Thoracic aorta (tissue), 2 donors: ENCODE measurements at regions not wholly inside any gene's neighbourhood (a gene's known extent, or its start where the extent isn't known, plus 50 kb on each side); places are given as distances from the start of the nearest gene placed in this dataset.

Experiments
- ATAC-seq: fragments of 150-250 bp; one replicate; pipeline ENCODE4 v1.8.0; 2017; ENCODE audit warnings: low read depth; ENCODE audit not compliant: insufficient number of reproducible peaks, low FRiP score
- DNase-seq: peaks from one replicate; pipeline ENCODE4 v3.0.0-alpha.2; 2020; ENCODE audit warnings: low spot score
- H3K27ac ChIP-seq, 2 donors: fragments of 200-600 bp; sonication (generic); 1 replicate in 1 of 2; 2 replicates in 1 of 2; pipeline ENCODE4 v1.5.1; 2016; ENCODE audit warnings: mild to moderate bottlenecking in 2 of 2, moderate library complexity in 2 of 2
- H3K27me3 ChIP-seq: fragments of 200-600 bp; sonication (generic); replicated peaks from 2 replicates; pipeline ENCODE4 v1.6.0; 2016; ENCODE audit warnings: mild to moderate bottlenecking; ENCODE audit not compliant: insufficient read depth
- H3K36me3 ChIP-seq: fragments of 200-600 bp; sonication (generic); one replicate; pipeline ENCODE4 v1.5.1; 2016
- H3K4me1 ChIP-seq, 2 donors: fragments of 200-600 bp; sonication (generic); 1 replicate in 1 of 2; 2 replicates in 1 of 2; pipeline versions ENCODE4 v1.5.1 to v1.6.0; 2016; ENCODE audit warnings: low read depth in 2 of 2, mild to moderate bottlenecking in 1 of 2; ENCODE audit not compliant: control insufficient read depth in 1 of 2
- H3K4me3 ChIP-seq: fragments of 200-600 bp; sonication (generic); 2 replicates; pipeline ENCODE4 v1.5.1; 2016; ENCODE audit warnings: mild to moderate bottlenecking
- H3K9me3 ChIP-seq: fragments of 200-600 bp; sonication (generic); 2 replicates; pipeline ENCODE4 v1.5.1; 2016
- CTCF ChIP-seq: fragments of 200-600 bp; sonication (generic); IDR thresholded peaks from one replicate; pipeline ENCODE4 v1.5.1; 2019; ENCODE audit warnings: antibody characterized with exemption

- H3K36me3 ChIP-seq: no peaks in the 10 kb centered on the region
- no peak for ATAC-seq
- no peak overlapping the region for H3K27ac ChIP-seq
- no peaks in the 10 kb centered on the region for H3K9me3 ChIP-seq
- no peaks in the 10 kb centered on the region for H3K27me3 ChIP-seq
- H3K4me1 ChIP-seq: no peaks in the 10 kb centered on the region
- H3K4me3 ChIP-seq: no peak overlapping the region
- DNase-seq: no peak
- TF ChIP-seq CTCF: no peak
Measured at GRCh38 chr12:30263434-30263833, 432.2 kb downstream of the IPO8 start.

GRCh38 chr12:30257618-30258017, 438.1 kb downstream of the IPO8 start:
- Histone ChIP-seq H3K27me3 (no peaks in the 10 kb centered on the region), H3K36me3 (no peaks in the 10 kb centered on the region), H3K9me3 (no peaks in the 10 kb centered on the region), H3K27ac (no peak overlapping the region), H3K4me1 (no peaks in the 10 kb centered on the region), H3K4me3 (no peak overlapping the region)
- no peak for TF ChIP-seq CTCF
- ATAC-seq: no peak
- DNase-seq: no peak

GRCh38 chr12:30251546-30251945, 444.1 kb downstream of the IPO8 start:
- no peaks in the 10 kb centered on the region for H3K27me3 ChIP-seq
- ATAC-seq (no peak), DNase-seq (no peak)
- no peaks in the 10 kb centered on the region for H3K36me3 ChIP-seq
- H3K9me3 ChIP-seq: no peaks in the 10 kb centered on the region
- no peak overlapping the region for H3K27ac ChIP-seq
- TF ChIP-seq CTCF: no peak
- no peak overlapping the region for H3K4me3 ChIP-seq
- H3K4me1 ChIP-seq: no peaks in the 10 kb centered on the region

- H3K4me1 ChIP-seq: no peaks in the 10 kb centered on the region
- no peaks in the 10 kb centered on the region for H3K27me3 ChIP-seq
- DNase-seq: no peak
- H3K36me3 ChIP-seq: no peaks in the 10 kb centered on the region
- H3K27ac ChIP-seq: no peak overlapping the region
- no peak for ATAC-seq
- no peaks in the 10 kb centered on the region for H3K9me3 ChIP-seq
- H3K4me3 ChIP-seq: no peak overlapping the region
- no peak for TF ChIP-seq CTCF
Measured at GRCh38 chr12:30243426-30243825, 452.2 kb downstream of the IPO8 start.

GRCh38 chr12:30219047-30219446, 435.3 kb upstream of the TMTC1 start:
- ATAC-seq: no peak
- H3K27ac ChIP-seq: no peak overlapping the region
- H3K9me3 ChIP-seq: no peaks in the 10 kb centered on the region
- H3K4me3 ChIP-seq: no peak overlapping the region
- no peaks in the 10 kb centered on the region for H3K36me3 ChIP-seq
- H3K4me1 ChIP-seq: no peaks in the 10 kb centered on the region
- no peak for DNase-seq
- no peak for TF ChIP-seq CTCF
- H3K27me3 ChIP-seq: no peaks in the 10 kb centered on the region
